MM.1S (cell line): ENCODE measurements at regions not wholly inside any gene's neighbourhood (a gene's known extent, or its start where the extent isn't known, plus 50 kb on each side); places are given as distances from the start of the nearest gene placed in this dataset.

Experiments
- DNase-seq: peaks from one replicate; pipeline ENCODE4 v3.0.0-alpha.2; 2015
- H2AFZ ChIP-seq: fragments of 300-600 bp; sonication (generic); 2 replicates; pipeline ENCODE4 v1.6.0; 2016; ENCODE audit warnings: antibody characterized with exemption, low read length
- H3F3A ChIP-seq: fragments of 300-600 bp; sonication (generic); 2 replicates; pipeline ENCODE4 v1.6.1; 2016; ENCODE audit warnings: mild to moderate bottlenecking, antibody characterized with exemption, low read length, moderate library complexity, mixed read lengths; ENCODE audit not compliant: insufficient read depth
- H3K27ac ChIP-seq: fragments of 300-600 bp; sonication (generic); 2 replicates; pipeline ENCODE4 v1.5.1; 2016; ENCODE audit warnings: mild to moderate bottlenecking, low read length
- H3K27me3 ChIP-seq: fragments of 300-600 bp; sonication (generic); replicated peaks from 2 replicates; pipeline ENCODE4 v1.6.0; 2016; ENCODE audit warnings: low read length; ENCODE audit not compliant: insufficient read depth
- H3K36me3 ChIP-seq: fragments of 300-600 bp; sonication (generic); replicated peaks from 2 replicates; pipeline ENCODE4 v1.6.1; 2016; ENCODE audit warnings: mild to moderate bottlenecking, low read length, mixed read lengths; ENCODE audit not compliant: insufficient read depth
- H3K4me1 ChIP-seq: fragments of 300-600 bp; sonication (generic); 2 replicates; pipeline ENCODE4 v1.6.1; 2016; ENCODE audit warnings: low read length, mixed read lengths
- H3K4me2 ChIP-seq: fragments of 300-600 bp; sonication (generic); 2 replicates; pipeline ENCODE4 v1.6.0; 2016; ENCODE audit warnings: low read depth, low read length
- H3K4me3 ChIP-seq: fragments of 300-600 bp; sonication (generic); 2 replicates; pipeline ENCODE4 v1.5.1; 2016; ENCODE audit warnings: low read length, mixed read lengths
- H3K79me2 ChIP-seq: fragments of 300-600 bp; sonication (generic); 2 replicates; pipeline ENCODE4 v1.6.1; 2016; ENCODE audit warnings: mixed run types, low read length, mixed read lengths
- H3K9ac ChIP-seq: fragments of 300-600 bp; sonication (generic); 2 replicates; pipeline ENCODE4 v1.6.1; 2016; ENCODE audit warnings: low read length, mixed read lengths
- H3K9me2 ChIP-seq: fragments of 300-600 bp; sonication (generic); replicated peaks from 2 replicates; pipeline ENCODE4 v1.6.1; 2016; ENCODE audit warnings: mild to moderate bottlenecking, low read length, mixed read lengths; ENCODE audit not compliant: insufficient read depth
- H3K9me3 ChIP-seq: fragments of 300-600 bp; sonication (generic); replicated peaks from 2 replicates; pipeline ENCODE4 v1.6.1; 2016; ENCODE audit warnings: mild to moderate bottlenecking, low read length, mixed read lengths; ENCODE audit not compliant: insufficient read depth
- H4K20me1 ChIP-seq: fragments of 300-600 bp; sonication (generic); 2 replicates; pipeline ENCODE4 v1.6.1; 2016; ENCODE audit warnings: mild to moderate bottlenecking, low read length, moderate library complexity, mixed read lengths; ENCODE audit not compliant: insufficient read depth
- CTCF ChIP-seq: fragments of 300-600 bp; sonication (generic); IDR thresholded peaks from 2 replicates; pipeline ENCODE4 v1.5.1; 2016; ENCODE audit warnings: antibody characterized with exemption, low read length, mixed read lengths
- EZH2 ChIP-seq: fragments of 300-600 bp; sonication (generic); optimal IDR thresholded peaks from 2 replicates; pipeline ENCODE3; 2017; ENCODE audit warnings: low read depth, mild to moderate bottlenecking, antibody characterized with exemption, low read length, mixed read lengths
- EZH2phosphoT487 ChIP-seq: fragments of 300-600 bp; sonication (generic); IDR thresholded peaks from 2 replicates; pipeline ENCODE4 v1.6.1; 2018; ENCODE audit warnings: antibody characterized with exemption, low read length

DNA sequence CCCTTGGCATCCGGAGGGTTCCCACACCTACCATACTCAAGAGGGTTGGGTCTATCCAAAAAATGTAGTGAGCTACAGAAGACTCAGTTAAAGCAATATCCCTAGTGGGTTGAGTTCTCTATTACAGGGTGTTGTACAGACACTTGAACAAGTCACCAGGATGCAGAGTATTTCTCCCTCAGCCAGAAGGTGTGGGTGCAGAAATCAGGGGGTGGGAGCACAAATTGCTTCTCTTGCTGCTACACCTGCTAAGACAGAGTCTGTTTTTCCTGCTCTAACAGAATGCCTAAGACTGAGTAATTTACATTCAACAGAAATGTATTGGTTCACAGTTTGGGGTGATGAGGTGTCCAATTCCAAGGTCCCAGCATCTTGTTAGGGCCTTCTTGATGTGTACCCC lies 433.4 kb downstream of the TCERG1L start:
- Histone ChIP-seq H3K27me3 (no peaks in the 10 kb centered on the region), H3K4me1 (no peaks in the 10 kb centered on the region), H4K20me1 (no peaks in the 10 kb centered on the region), H3K27ac (no peak overlapping the region), H3K79me2 (no peaks in the 10 kb centered on the region), H3K9ac (no peak overlapping the region), H3F3A (no peaks in the 10 kb centered on the region), H3K4me2 (no peak overlapping the region), H3K9me2 (no peaks in the 10 kb centered on the region), H2AFZ (no peak overlapping the region), H3K4me3 (no peak overlapping the region), H3K9me3 (no peaks in the 10 kb centered on the region), H3K36me3 (no peaks in the 10 kb centered on the region)
- TF ChIP-seq CTCF (no peak), EZH2phosphoT487 (no peak), EZH2 (no peak)
- no peak for DNase-seq

- Histone ChIP-seq H3K9me3 (no peaks in the 10 kb centered on the region), H3K27ac (no peak overlapping the region), H3K4me1 (no peaks in the 10 kb centered on the region), H3K4me3 (no peak overlapping the region), H2AFZ (no peak overlapping the region), H3K79me2 (no peaks in the 10 kb centered on the region), H3K4me2 (no peak overlapping the region), H4K20me1 (no peaks in the 10 kb centered on the region), H3K36me3 (no peaks in the 10 kb centered on the region), H3K9me2 (no peaks in the 10 kb centered on the region), H3F3A (no peaks in the 10 kb centered on the region), H3K9ac (no peak overlapping the region), H3K27me3 (no peaks in the 10 kb centered on the region)
- DNase-seq, result no peak
- TF ChIP-seq EZH2, result no peak
These were observed 428.6 kb downstream of the TCERG1L start for GRCh38 chr10:130882906-130883305.

- H3K9me2 ChIP-seq, result no peaks in the 10 kb centered on the region
- no peaks in the 10 kb centered on the region for H4K20me1 ChIP-seq
- H3K27ac ChIP-seq, result no peak overlapping the region
- no peak overlapping the region for H3K9ac ChIP-seq
- no peaks in the 10 kb centered on the region for H3F3A ChIP-seq
- no peak for TF ChIP-seq EZH2phosphoT487
- TF ChIP-seq CTCF, result no peak
- no peak for TF ChIP-seq EZH2
- H3K4me1 ChIP-seq, result no peaks in the 10 kb centered on the region
- DNase-seq, result no peak
- no peaks in the 10 kb centered on the region for H3K27me3 ChIP-seq
- H3K4me3 ChIP-seq, result no peak overlapping the region
- no peak overlapping the region for H3K4me2 ChIP-seq
- H3K36me3 ChIP-seq, result no peaks in the 10 kb centered on the region
- no peaks in the 10 kb centered on the region for H3K79me2 ChIP-seq
- H2AFZ ChIP-seq, result no peak overlapping the region
- no peaks in the 10 kb centered on the region for H3K9me3 ChIP-seq
These were observed 427.1 kb downstream of the TCERG1L start for GRCh38 chr10:130884456-130884855.

- Histone ChIP-seq H3K79me2 (no peaks in the 10 kb centered on the region), H3K27me3 (no peaks in the 10 kb centered on the region), H3K36me3 (no peaks in the 10 kb centered on the region), H3F3A (no peaks in the 10 kb centered on the region), H3K9me3 (no peaks in the 10 kb centered on the region), H3K4me1 (no peaks in the 10 kb centered on the region), H3K9me2 (no peaks in the 10 kb centered on the region), H4K20me1 (no peaks in the 10 kb centered on the region), H3K4me2 (no peak overlapping the region), H3K9ac (no peak overlapping the region), H3K27ac (no peak overlapping the region), H2AFZ (no peak overlapping the region), H3K4me3 (no peak overlapping the region)
- TF ChIP-seq EZH2, result no peak
- TF ChIP-seq CTCF, result no peak
- no peak for TF ChIP-seq EZH2phosphoT487
- DNase-seq, result no peak
These were observed 426.4 kb downstream of the TCERG1L start for GRCh38 chr10:130885021-130885655.
